DMS53 treated with DMSO at 0.1 percent for 48 hours (cell line): ENCODE measurements at regions not wholly inside any gene's neighbourhood (a gene's known extent, or its start where the extent isn't known, plus 50 kb on each side); places are given as distances from the start of the nearest gene placed in this dataset.

Experiments
- DNase-seq: peaks from one replicate; lab custom pipeline; 2025; ENCODE audit not compliant: unreplicated experiment; lab: John Stamatoyannopoulos, UW

DNA sequence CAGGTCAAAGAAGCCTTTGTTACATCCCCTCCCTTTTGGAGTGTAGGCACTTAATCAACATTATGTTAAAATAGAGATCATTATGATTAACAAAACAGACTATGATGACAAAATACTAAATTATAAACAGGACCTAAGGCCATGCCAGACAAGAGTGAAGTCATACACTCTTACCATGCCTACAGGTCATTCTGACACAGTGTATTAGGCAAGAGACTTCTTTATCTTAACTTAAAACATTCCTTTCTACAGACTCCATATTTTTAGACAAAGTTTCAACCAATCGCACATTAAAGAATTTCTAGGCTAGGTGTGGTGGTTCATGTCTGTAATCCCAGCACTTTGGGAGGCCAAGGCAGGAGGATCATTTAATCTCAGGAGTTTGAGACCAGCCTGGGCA lies 128.6 kb upstream of the SLC34A2 start:
- DNase-seq: no peak

DNA sequence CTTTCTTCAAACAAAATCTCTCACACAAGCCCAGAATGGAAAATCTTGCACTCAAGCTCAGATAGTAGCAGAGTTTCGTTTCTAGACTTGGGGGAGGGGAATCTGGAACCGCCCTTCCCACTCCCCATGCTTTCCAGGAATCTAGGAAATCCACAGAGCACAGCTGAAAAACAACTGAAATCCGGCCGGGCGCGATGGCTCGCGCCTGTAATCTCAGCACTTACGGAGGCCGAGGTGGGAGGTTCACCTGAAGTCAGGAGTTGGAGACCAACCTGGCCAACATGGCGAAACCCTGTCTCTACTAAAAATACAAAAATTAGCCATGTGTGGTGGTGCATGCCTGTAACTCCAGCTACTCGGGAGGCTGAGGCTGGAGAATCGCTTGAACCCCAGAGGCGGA lies 127.3 kb upstream of the SLC34A2 start:
- DNase-seq: no peak

DNA sequence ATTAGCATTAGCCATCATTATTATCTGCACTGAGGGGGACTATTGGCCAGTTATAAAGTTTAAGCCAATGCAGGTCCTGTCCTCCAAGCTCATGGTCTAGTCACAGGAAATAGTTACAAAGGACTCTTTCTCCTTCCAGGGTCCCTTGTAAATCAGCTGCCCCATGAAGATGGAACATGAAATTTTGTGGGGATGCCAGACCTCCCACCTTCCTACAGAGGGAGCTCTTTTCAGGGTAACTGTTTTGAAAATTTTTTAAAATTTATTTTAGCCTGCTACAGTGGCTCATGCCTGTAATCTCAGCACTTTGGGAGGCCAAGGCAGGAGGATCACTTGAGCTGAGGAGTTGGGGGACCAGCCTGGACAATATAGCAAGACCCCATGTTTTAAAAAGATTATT lies 124.4 kb upstream of the SLC34A2 start:
- no peak for DNase-seq

DNA sequence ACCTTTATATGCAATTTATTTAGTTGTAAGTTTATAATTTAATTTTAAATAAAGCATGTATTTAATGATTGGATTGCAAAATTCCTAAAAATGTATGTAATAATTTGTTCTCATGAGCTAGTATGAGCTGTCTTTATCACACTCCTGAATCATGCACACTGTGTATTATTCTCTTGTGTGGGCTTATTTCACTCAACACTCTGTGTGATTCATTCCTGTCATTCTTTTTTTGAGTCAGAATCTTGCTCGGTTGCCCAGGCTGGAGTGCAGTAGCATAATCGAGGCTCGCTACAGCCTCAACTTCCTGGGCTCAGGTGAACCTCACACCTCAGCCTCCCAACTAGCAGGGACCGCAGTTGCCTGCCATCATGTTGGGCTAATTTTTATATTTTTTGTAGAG lies 123.1 kb upstream of the SLC34A2 start:
- no peak for DNase-seq

DNA sequence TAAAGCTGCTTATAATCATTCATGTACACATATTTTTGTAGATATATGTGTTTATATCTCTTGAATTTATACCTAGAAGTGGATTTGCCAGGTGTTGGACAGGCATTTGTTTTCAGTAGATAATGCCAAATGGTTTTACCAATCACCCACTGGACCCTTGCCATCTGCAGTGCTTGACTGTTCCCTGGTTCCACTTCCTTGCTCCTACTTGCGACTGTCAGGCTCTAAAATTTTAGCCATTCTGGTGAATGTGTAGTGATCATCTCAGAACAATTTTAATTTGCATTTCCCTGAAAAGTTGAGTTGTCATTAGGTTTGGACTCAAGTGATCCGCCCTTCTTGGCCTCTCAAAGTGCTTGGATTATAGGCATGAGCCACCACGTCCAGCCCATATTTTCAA lies 122.4 kb upstream of the SLC34A2 start:
- DNase-seq: no peak

DNA sequence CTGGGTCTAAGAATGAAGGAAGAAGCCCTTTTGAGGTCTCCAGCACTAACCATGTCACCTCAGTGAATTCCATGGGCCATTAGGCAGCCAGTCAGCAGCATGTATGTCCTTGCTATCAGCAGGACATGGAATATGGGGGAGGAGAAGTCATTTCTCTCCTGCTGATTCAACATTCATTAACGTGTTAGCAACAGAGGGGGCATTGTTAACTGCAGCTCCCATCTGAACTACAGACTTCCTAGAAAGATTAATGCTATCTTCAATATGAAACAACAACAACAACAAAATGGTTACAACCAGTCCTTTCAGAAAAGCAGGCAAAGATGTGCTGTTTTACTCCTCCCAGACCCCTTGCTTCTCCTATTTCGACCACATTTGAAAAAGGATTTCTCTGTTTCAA lies 120.4 kb upstream of the SLC34A2 start:
- DNase-seq: no peak

DNA sequence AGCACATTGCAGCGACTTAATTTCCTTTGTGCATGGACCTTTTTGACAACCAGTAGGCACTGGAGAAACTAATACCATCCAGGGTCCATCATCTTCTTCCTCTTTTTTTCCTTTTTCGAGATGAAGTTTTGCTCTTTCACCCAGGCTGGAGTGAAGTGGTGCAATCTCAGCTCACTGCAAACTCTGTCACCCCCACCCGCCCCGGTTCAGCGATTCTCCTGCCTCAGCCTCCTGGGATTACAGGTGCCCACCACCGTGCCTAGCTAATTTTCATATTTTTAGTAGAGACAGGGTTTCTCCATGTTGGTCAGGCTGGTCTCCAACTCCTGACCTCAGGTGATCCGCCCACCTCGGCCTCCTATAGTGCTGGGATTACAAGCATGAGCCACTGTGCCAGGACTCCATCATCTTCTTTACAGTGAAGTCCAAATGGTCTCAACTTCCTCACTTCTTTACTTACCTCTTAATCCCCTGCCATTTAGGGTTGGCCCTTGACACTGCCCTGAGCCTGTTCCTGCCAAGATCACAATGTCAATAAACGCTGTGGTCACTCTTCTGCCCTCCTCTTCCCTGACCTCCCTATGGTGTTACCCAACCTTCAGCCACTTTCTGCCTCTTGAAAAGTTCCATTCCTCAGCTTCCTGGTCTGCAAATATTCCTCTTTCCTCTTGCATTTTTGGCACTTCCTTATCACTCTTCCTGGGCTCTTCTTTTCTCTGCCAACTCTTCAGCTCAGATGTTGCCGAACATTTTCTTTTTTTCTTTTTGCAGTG lies 119.8 kb upstream of the SLC34A2 start:
- DNase-seq: no peak

DNA sequence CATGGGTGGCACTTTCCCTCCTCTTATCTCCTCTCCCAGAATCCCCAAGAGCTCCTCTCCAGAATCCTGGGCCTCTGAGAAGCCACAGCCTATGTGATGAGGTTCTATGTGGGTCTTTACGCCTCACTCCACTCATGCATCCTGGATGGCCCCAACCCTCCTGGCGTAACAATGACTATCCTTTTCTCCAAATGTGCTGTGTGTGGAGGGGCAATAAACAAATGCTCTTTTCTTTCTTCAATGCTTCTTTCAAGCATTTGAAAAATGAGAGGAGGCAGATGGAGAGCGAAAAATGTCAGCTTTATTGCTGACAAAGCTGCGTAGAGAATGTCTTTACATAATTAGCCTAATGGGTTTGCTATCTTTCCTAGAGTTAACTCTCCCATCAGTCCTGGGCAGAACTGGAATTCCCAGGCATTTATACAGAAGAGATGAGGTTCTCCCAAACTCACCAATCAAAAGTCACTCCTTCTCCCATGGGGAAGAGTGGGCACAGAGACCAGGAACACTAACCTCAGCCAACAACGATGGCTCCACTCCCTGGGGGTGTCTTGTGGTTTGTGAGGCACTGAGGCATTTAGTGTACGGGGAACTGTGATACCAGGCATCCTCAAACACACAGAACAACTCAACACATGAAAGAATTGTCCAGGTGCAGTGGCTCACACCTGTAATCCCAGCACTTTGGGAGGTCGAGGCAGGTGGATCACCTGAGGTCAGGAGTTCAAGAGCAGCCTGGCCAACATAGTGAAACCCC lies 118.9 kb upstream of the SLC34A2 start:
- DNase-seq: no peak

DNA sequence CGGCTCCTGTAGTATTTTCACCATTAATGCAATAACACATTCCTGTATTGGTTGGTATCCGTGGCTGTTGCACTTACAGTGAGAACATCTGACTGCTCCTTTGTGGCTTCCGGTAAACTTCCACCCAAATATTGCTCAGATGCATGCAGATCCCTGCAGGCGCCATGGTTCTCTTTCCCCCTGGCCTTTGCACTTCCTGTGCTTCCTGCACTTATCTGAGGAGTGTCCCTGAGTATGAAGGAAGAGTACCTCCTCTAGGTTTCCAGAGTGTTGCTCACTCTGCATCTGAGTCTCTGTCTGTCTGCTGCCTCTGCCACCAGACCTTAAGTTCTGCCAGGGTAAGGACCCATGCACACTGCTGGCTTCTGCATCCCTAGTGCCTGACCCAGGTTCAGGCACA lies 117.2 kb upstream of the SLC34A2 start:
- no peak for DNase-seq

DNA sequence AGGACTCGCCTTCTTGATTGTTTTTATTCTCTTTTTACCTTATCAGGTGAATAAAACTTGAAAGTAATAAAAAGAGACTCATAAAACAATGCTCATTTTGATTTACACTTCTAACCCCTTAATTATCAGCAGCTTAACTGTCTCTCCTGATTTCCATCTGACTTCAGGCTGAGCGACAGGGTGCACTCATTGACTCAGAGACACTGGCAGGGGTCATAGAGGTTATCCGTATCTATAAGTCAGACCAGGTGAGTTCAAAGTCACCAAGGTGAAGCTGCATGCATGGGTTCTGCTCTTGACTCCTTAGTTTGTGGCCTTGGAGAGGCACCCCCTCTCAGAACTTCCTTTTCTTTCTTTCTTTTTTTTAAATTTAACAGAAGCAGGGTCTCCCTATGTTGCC lies 116.4 kb upstream of the SLC34A2 start:
- DNase-seq: no peak

DNA sequence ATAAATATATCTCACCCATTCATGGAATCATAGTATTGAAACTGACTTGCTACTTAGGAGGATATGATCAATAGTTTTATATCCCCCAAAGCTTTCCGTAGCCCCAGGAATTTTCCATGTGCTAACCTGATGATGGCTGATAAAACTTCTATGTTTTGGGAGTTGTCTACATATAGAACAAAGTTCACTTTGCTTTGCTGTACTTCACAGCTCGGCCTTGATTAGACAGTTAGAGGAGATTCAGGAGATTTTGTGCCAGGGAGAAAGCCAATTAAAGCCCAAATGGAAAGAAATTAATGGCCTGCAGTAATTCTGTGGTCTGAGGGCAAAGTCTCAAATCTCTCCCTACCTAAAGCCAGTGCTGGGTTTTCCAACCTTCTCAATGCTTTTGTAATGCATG lies 114.9 kb upstream of the SLC34A2 start:
- DNase-seq: no peak

DNA sequence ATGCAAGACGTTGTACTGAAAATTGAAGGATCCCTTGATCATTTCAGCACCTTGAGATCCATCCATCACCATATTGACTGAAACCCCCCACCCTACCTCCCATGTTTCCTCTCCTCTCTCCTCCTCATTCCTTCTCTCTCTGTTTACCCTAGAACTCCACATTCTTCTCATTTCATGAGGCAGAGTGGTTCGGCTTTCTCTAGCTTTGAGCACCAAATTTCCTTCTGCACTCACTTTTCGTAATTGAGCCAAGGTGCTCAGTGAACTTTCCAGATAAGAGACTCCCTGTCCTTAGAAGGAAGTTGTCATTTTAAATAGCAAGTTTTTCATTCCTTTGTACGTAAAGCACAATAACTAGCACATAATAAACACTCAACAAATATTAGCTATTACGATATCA lies 108.3 kb upstream of the SLC34A2 start:
- DNase-seq: no peak

DNA sequence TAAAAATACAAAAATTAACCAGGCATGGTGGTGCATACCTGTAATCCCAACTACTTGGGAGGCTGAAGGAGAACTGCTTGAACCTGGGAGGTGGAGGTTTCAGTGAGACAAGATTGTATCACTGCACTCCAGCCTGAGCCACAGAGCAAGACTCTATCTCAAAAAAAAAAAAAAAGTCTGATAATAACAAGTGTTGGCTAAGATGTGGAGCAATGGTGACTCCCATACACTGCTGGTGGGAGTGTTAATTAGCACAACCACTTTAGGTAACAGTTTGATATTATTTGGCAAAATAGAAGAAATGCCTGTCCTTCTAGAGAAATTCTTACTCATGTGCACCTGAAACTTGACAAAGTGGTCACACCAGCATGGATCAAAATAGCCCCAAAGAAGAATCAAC lies 106.2 kb upstream of the SLC34A2 start:
- DNase-seq: no peak

DNA sequence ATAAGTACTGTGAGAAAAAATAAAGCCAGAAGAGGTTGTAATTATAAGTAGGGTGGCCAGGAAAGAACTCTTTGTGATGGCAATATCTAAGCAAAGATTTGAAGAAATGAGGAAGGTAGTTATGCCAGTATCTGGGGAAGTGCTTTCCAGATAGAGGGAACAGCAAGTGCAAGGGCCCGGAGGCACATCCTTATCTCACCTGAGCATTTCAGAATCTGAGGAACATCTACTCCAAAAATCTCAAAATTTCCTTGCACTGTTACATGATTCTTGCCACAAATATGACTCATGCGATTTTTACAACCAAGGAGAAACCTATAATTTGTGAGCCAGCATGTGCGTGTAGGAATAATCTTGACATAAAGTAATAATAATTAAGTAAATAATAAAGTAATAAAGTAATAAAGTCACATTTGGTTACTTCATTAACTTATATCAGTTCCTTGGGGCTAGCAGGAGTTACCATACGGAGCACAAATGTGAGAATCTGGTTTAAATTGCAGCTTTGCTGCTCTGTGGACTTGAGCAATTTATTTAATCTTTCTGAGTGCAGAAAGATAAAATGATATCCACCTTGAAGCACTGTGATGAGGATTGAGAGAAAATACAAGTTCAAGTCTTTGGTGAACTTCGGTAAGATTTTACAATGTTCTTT lies 105.1 kb upstream of the SLC34A2 start:
- no peak for DNase-seq

DNA sequence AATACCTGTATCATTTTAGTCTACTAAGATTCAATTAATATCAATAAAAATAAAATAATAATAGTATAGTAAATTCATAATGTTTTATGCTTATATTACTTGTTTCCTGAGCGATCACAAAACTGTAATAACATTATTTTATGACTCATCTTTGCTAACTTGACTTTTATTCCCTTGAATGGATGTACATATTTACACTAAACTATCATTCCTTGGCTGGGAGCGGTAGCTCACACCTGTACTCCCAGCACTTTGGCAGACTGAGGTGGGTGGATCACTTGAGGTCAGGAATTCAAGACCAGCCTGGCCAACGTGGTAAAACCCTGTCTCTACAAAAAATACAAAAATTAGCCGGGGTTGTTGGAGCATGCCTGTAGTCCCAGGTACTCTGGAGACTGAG lies 104.0 kb upstream of the SLC34A2 start:
- no peak for DNase-seq

DNA sequence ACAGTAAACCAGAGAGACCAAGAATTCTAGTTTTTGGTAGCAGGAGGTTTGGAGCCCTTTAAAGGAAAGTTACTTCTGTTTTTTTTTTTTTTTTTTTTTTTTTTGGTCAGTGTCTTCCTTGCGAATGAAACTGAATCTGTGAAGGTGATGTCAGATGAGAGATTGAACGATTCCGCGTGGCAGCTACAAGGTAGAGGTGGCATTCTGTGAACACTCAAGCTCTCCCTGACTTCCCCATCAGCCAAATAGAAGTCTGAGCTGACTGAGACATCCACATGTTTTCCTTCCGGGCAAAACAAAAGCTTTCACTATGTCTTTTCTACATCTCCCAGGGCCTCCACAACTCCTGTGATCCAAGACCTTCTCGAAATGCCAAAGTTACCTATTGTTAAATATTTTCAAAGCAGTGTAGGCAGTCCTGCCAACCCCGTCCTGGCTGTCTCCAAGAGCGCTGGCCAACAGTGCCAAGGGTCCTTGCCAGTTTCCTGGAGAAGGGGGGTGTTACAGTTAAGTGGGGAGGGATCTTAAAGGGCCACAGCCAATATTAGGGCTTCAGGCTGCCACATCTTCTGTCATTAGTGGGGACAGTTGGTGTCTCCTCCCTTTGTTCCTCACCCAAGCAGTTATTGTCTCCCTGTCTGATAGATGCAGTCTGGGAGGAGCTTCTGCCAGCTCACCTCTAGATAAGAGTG lies 102.9 kb upstream of the SLC34A2 start:
- no peak for DNase-seq

DNA sequence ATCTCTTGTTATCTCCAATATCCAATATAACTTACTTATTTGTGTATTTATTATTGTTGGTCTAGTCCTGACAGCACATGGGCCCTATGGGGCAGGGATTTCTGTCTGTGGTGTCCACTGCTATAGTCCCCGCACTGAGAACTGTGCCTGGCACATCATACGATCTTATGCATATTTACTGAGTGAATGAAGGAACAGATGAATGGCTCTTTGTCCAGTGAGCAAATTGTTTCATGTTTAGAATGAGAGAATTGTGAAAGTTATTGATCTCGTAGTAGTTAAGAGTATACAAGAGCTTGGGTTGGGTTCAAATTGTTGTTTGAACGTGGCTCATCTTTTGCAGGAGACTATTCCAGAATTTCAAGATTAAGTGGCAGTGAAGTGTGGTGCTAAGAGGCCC lies 96.1 kb upstream of the SLC34A2 start:
- no peak for DNase-seq

DNA sequence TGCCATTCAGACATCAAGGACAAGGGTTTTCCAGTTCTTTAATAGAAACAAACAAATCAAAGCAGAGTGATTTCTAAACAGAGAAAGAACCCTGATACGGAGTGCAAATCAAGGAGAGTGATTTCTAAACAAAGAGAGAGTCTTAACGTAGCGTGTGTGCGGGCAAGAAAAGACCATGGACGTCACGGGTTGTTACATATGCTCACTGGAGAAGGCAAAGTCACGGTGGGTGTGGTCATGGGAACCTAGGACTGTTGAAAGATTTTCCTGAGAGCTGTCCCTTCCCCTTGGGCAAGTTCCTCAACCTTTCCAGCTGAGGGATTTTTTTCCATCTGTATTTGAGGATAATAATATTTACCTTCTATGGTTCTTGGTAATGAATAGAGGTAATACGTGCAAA lies 95.0 kb upstream of the SLC34A2 start:
- no peak for DNase-seq

DNA sequence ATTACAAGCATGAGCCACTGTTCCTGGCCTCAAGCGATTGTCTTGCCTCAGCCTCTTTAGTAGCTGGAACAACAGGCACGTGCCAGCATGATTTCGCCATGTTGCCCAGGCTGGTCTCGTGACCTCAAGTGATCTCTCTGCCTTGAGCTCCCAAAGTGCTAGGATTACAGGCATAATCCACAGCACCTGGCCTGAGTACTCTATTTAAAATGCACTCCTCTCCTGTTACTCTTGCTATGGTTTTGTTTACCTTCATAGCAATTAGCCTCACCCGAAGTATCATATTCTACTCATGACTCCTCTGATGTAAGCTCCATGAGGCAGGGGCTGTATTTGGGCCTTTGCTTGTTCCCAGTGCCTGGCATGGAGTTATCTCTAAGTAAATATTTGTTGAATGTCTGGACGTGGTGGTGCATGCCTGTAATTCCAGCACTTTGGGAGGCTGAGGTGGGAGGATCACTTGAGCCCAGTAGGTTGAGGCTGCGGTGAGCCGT lies 92.5 kb upstream of the SLC34A2 start:
- peak; percentile 87 for DNase-seq

DNA sequence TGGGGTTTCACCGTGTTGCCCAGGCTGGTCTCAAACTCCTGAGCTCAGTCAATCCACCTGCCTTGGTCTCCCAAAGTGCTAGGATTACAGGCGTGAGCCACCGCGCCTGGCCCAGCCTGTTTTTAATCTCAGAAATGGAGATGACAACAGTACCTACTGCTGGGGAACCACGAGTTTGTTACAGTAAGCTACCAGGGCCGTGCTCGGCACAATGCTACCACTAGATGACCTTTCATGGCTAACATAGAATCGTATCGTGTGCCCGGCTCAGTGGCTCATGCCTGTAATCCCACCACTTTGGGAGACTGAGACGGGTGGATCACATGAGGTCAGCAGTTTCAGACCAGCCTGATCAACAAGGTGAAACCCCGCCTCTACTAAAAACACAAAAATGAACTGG lies 90.8 kb upstream of the SLC34A2 start:
- DNase-seq: no peak

DNA sequence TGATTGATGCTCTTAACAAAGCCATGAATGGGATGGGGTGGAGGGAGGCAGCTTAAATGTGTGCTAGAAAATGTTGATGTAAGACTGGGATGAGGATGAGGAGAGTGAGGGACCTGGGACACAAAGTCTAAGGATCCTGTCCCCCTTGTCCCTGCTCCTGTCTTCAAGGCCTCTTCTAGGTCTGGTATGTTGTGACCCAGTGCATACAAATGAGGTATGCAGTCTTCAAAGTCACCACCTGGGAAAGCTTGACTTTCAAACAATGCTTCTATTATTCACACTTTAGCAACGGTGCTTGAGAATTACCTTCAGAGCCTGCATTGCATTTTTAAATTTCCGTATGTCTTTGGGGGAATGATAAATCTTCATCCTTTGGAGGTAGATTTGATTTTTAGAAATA lies 88.4 kb upstream of the SLC34A2 start:
- no peak for DNase-seq
